Stimulated activated CD4-positive, alpha-beta T cell treated with anti-CD3 and anti-CD28 coated beads, Interleukin-4, amount 100 ng/mL, for 4 hours (primary cell): ENCODE measurements at regions not wholly inside any gene's neighbourhood (a gene's known extent, or its start where the extent isn't known, plus 50 kb on each side); places are given as distances from the start of the nearest gene placed in this dataset.
"Not testable (repeated sequence)": the region's sequence is repeated elsewhere in the genome, so short reads cannot be mapped to it uniquely, and the experiment has no call there.

Experiments
- DNase-seq, 2 experiments: peaks; one replicate each; pipeline ENCODE4 v3.0.0-alpha.2; 2020

- DNase-seq: not testable (repeated sequence)
Observed at GRCh38 chr1:2851918-2852317, 50.4 kb upstream of the TTC34 start.

GRCh38 chr1:2853711-2854110, 52.2 kb upstream of the TTC34 start:
- DNase-seq: no peak

GRCh38 chr1:2854151-2854550, 52.7 kb upstream of the TTC34 start:
- DNase-seq: no peak

GRCh38 chr1:2854611-2855010, 53.1 kb upstream of the TTC34 start:
- DNase-seq: no peak

GRCh38 chr1:2855206-2856065, 53.9 kb upstream of the TTC34 start:
- no peak for DNase-seq

GRCh38 chr1:2856066-2856390, 54.5 kb upstream of the TTC34 start:
- DNase-seq: no peak

- no peak for DNase-seq
Observed at GRCh38 chr1:2856676-2857375, 55.3 kb upstream of the TTC34 start.

- no peak for DNase-seq
Observed at GRCh38 chr1:2857521-2857920, 56.0 kb upstream of the TTC34 start.

- DNase-seq: no peak
Observed at GRCh38 chr1:2858676-2859075, 57.2 kb upstream of the TTC34 start.

GRCh38 chr1:2859219-2859880, 57.9 kb upstream of the TTC34 start:
- DNase-seq: no peak

- DNase-seq: no peak
Observed at GRCh38 chr1:2859881-2860430, 58.5 kb upstream of the TTC34 start.

- DNase-seq: no peak
Observed at GRCh38 chr1:2860476-2861142, 59.1 kb upstream of the TTC34 start.

- no peak for DNase-seq
Observed at GRCh38 chr1:2861143-2861987, 59.9 kb upstream of the TTC34 start.

GRCh38 chr1:2861988-2862813, 60.7 kb upstream of the TTC34 start:
- DNase-seq: no peak

- no peak for DNase-seq
Observed at GRCh38 chr1:2862814-2863647, 61.5 kb upstream of the TTC34 start.

- DNase-seq: no peak
Observed at GRCh38 chr1:2863648-2863963, 62.1 kb upstream of the TTC34 start.

GRCh38 chr1:2864203-2864905, 62.9 kb upstream of the TTC34 start:
- DNase-seq: no peak

GRCh38 chr1:2865000-2865399, 63.5 kb upstream of the TTC34 start:
- no peak for DNase-seq

GRCh38 chr1:2865571-2866421, 64.3 kb upstream of the TTC34 start:
- DNase-seq: no peak
